GM12878 (cell line): ENCODE measurements at regions not wholly inside any gene's neighbourhood (a gene's known extent, or its start where the extent isn't known, plus 50 kb on each side); places are given as distances from the start of the nearest gene placed in this dataset.

ENCODE experiments used
- ATAC-seq: fragments of 200-7000 bp; cut with Tn5 transposase; 3 replicates; pipeline ENCODE4 v1.9.1; 2020; ENCODE audit warnings: mild to moderate bottlenecking, moderate library complexity
- BruUV-seq: library from RNA; stranded (reverse); fragments of 400-500 nt; replicated peaks from 2 replicates; lab custom pipeline; 2021; lab: Mats Ljungman, UMichigan
- CTCF ChIA-PET: fragments of 300-600 bp; sonication (Branson Sonifier 250); formaldehyde crosslinking; extraction: SDS; loops from one replicate; lab custom pipeline; 2021; ENCODE audit warnings: inconsistent platforms; lab: Yijun Ruan, JAX
- POLR2A ChIA-PET: fragments of 350-600 bp; formaldehyde crosslinking; extraction: SDS; loops from one replicate; lab custom pipeline; 2021; ENCODE audit warnings: inconsistent platforms; lab: Charles Lee
- RAD21 ChIA-PET: fragments of 300-600 bp; sonication (Branson Sonifier 250); formaldehyde crosslinking; loops from one replicate; lab custom pipeline; 2023; ENCODE audit warnings: antibody characterized with exemption; ENCODE audit not compliant: unreplicated experiment; lab: Charles Lee
- SMC1A ChIA-PET: fragments of 300-600 bp; sonication (Branson Sonifier 250); formaldehyde crosslinking; loops from one replicate; lab custom pipeline; 2023; ENCODE audit not compliant: unreplicated experiment, uncharacterized antibody; lab: Charles Lee
- DNase-seq: peaks from one replicate; pipeline ENCODE4 v3.0.0-alpha.2; 2011; ENCODE audit warnings: low read depth, low spot score
- FAIRE-seq: peaks from 3 replicates; lab custom pipeline; 2011; peaks lifted over from hg19 to GRCh38; lab: Jason Lieb, UNC
- H2AFZ ChIP-seq: 2 replicates; pipeline ENCODE4 v1.6.0; 2011; ENCODE audit warnings: low read depth, low read length, control low read depth; ENCODE audit not compliant: control insufficient read depth
- H3K27ac ChIP-seq: 2 replicates; pipeline ENCODE4 v1.5.1; 2011; ENCODE audit warnings: control low read depth; ENCODE audit not compliant: control insufficient read depth, insufficient read depth
- H3K27me3 ChIP-seq, 2 experiments: replicated peaks in 1 of 2; 2 replicates each; pipeline versions ENCODE4 v1.6.0 to v1.6.1; 2011; ENCODE audit warnings: low read length in 1 of 2; ENCODE audit not compliant: control insufficient read depth in 2 of 2, insufficient read depth in 2 of 2
- H3K36me3 ChIP-seq, 2 experiments: 2 replicates each; pipeline ENCODE4 v1.5.1; 2011; ENCODE audit warnings: low read length in 1 of 2; ENCODE audit not compliant: control insufficient read depth in 2 of 2, insufficient read depth in 2 of 2
- H3K4me1 ChIP-seq: 2 replicates; pipeline ENCODE4 v1.6.1; 2011; ENCODE audit warnings: mild to moderate bottlenecking, low read length, moderate library complexity, mixed read lengths; ENCODE audit not compliant: control insufficient read depth, insufficient read depth
- H3K4me2 ChIP-seq: 2 replicates; pipeline ENCODE4 v1.6.0; 2011; ENCODE audit warnings: control low read depth; ENCODE audit not compliant: control insufficient read depth, insufficient read depth
- H3K4me3 ChIP-seq: fragments of 200-600 bp; sonication (generic); 2 replicates; pipeline ENCODE4 v1.5.1; 2016
- H3K79me2 ChIP-seq: 2 replicates; pipeline ENCODE4 v1.6.0; 2011; ENCODE audit warnings: low read length; ENCODE audit not compliant: control insufficient read depth, insufficient read depth
- H3K9ac ChIP-seq: 2 replicates; pipeline ENCODE4 v1.8.0; 2011; ENCODE audit warnings: low read length, control low read depth, mixed read lengths; ENCODE audit not compliant: control insufficient read depth, insufficient read depth
- H3K9me3 ChIP-seq: replicated peaks from 3 replicates; pipeline ENCODE4 v1.5.1; 2011; ENCODE audit warnings: mild to moderate bottlenecking, low read length; ENCODE audit not compliant: control insufficient read depth, insufficient read depth
- H4K20me1 ChIP-seq: 2 replicates; pipeline ENCODE4 v1.6.0; 2011; ENCODE audit not compliant: control insufficient read depth, insufficient read depth
- BRCA1 ChIP-seq: IDR thresholded peaks from 2 replicates; pipeline ENCODE4 v1.6.1; 2011; ENCODE audit warnings: low read depth, low read length, improper control_type of control experiment
- CEBPZ ChIP-seq: fragments of 150-350 bp; IDR thresholded peaks from 2 replicates; pipeline ENCODE4 v1.6.1; 2016; ENCODE audit warnings: low read depth, low read length
- ETV6 ChIP-seq, 2 experiments: fragments of 450-650 bp in 1 of 2; IDR thresholded peaks in 1 of 2; conservative IDR thresholded peaks in 1 of 2; 2 replicates each; pipeline ENCODE4 v1.6.1; 2014; ENCODE audit warnings: antibody characterized with exemption in 1 of 2, borderline replicate concordance in 1 of 2, low read depth in 1 of 2, mild to moderate bottlenecking in 1 of 2, moderate library complexity in 1 of 2
- NFXL1 ChIP-seq: fragments of 450-650 bp; IDR thresholded peaks from 2 replicates; pipeline ENCODE4 v1.6.1; 2017; ENCODE audit warnings: antibody characterized with exemption, mild to moderate bottlenecking, borderline replicate concordance
- NFYB ChIP-seq: IDR thresholded peaks from 2 replicates; pipeline ENCODE4 v1.6.1; 2011; ENCODE audit warnings: low read depth, mild to moderate bottlenecking, low read length, improper control_type of control experiment, moderate library complexity; ENCODE audit not compliant: insufficient read depth
- RB1 ChIP-seq: fragments of 450-650 bp; formaldehyde crosslinking; IDR thresholded peaks from 2 replicates; pipeline ENCODE4 v1.6.1; 2017; ENCODE audit warnings: mild to moderate bottlenecking, borderline replicate concordance
- SPI1 ChIP-seq: IDR thresholded peaks from 2 replicates; pipeline ENCODE4 v1.6.1; 2011; ENCODE audit warnings: low read depth, mild to moderate bottlenecking, low read length, moderate library complexity, borderline replicate concordance; ENCODE audit not compliant: insufficient read depth
- ZNF274 ChIP-seq: IDR thresholded peaks from one replicate; pipeline ENCODE4 v1.8.0; 2011; ENCODE audit not compliant: insufficient read length, insufficient read depth
- WGBS: methylation state at CpG from one replicate; pipeline ENCODE4 v1.1.6; 2016; ENCODE audit warnings: low lambda C conversion rate; ENCODE audit not compliant: insufficient replicate concordance, insufficient coverage; ENCODE audit errors: missing lambda C conversion rate; 5-methylcytosine and 5-hydroxymethylcytosine counted together
- in situ Hi-C: fragments of 300-500 bp; cut with MboI; formaldehyde crosslinking; loops from 9 replicates; pipeline ENCODE4 v1.14.3; 2018; ENCODE audit warnings: mixed read lengths
- intact Hi-C: fragments of 100-400 bp; cut with micrococcal nuclease; formaldehyde crosslinking; loops from one replicate; pipeline ENCODE4 v1.14.2; 2022; ENCODE audit not compliant: unreplicated experiment
- TF ChIP-seq, protein P1 (sequence below): fragments of 450-650 bp; IDR thresholded peaks from 2 replicates; pipeline ENCODE4 v1.6.1; 2017; ENCODE audit warnings: borderline replicate concordance
- TF ChIP-seq, protein P2 (sequence below): fragments of 450-650 bp; formaldehyde crosslinking; IDR thresholded peaks from 2 replicates; pipeline ENCODE4 v1.5.0; 2022; ENCODE audit warnings: mild to moderate bottlenecking, missing genetic modification characterization

DNA sequence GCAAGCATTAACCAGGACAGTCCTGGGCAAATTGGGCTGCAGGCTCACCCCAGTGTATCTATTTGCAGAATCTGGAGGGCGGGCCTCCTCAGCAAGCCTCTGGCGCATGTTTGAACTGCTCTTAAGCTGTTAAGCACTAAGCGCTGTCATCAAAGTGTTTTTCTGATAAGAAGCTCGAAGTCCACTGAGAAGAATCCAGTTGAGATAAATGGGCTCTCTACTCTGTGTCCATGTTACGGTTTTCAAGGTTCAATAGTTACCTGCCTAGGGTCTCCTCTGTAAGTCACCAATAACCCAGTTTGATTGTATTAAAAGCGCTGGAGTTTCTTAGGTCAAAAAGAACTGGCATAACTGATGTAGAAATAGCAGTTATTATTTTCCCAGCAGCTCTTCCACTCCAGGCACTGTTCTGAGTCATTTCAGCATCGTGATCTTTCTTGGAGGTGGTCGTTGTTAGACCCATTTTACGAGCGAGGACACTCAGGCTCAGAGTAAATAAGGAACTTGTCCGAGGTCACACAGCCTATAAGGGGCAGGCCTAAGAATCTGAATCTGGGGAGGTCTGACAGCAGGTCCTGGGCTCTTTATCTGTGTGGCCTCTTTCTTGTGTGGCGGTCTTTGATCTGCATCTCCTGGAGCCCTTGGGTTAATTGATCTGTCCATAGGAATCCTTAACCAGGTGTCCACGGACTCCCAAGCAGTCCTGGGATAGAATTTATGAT, 207.4 kb upstream of the ZNF217 start:
- TF ChIP-seq NFYB (no peak), RB1 (no peak), ZNF274 (no peak), BRCA1 (no peak), CEBPZ (no peak), SPI1 (no peak), NFXL1 (peak; percentile 41), ETV6 (conservative IDR thresholded peaks at IDR 0.05 in 1 of 2, IDR thresholded peaks at IDR 0.05 in 1 of 2; ENCODE audit: borderline replicate concordance in 1 of 2, low read depth in 1 of 2) (peak in 1 of 2 experiments; percentile 86; a peak in 2 of 4 replicates)
- TF ChIP-seq, protein P1, sequence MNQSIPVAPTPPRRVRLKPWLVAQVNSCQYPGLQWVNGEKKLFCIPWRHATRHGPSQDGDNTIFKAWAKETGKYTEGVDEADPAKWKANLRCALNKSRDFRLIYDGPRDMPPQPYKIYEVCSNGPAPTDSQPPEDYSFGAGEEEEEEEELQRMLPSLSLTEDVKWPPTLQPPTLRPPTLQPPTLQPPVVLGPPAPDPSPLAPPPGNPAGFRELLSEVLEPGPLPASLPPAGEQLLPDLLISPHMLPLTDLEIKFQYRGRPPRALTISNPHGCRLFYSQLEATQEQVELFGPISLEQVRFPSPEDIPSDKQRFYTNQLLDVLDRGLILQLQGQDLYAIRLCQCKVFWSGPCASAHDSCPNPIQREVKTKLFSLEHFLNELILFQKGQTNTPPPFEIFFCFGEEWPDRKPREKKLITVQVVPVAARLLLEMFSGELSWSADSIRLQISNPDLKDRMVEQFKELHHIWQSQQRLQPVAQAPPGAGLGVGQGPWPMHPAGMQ = no peak
- TF ChIP-seq, protein P2, sequence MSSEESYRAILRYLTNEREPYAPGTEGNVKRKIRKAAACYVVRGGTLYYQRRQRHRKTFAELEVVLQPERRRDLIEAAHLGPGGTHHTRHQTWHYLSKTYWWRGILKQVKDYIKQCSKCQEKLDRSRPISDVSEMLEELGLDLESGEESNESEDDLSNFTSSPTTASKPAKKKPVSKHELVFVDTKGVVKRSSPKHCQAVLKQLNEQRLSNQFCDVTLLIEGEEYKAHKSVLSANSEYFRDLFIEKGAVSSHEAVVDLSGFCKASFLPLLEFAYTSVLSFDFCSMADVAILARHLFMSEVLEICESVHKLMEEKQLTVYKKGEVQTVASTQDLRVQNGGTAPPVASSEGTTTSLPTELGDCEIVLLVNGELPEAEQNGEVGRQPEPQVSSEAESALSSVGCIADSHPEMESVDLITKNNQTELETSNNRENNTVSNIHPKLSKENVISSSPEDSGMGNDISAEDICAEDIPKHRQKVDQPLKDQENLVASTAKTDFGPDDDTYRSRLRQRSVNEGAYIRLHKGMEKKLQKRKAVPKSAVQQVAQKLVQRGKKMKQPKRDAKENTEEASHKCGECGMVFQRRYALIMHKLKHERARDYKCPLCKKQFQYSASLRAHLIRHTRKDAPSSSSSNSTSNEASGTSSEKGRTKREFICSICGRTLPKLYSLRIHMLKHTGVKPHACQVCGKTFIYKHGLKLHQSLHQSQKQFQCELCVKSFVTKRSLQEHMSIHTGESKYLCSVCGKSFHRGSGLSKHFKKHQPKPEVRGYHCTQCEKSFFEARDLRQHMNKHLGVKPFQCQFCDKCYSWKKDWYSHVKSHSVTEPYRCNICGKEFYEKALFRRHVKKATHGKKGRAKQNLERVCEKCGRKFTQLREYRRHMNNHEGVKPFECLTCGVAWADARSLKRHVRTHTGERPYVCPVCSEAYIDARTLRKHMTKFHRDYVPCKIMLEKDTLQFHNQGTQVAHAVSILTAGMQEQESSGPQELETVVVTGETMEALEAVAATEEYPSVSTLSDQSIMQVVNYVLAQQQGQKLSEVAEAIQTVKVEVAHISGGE (CRISPR knock-in tag) = no peak
- TF ChIP-seq, all 136 proteins: peak for 2
- no peaks in the 10 kb centered on the region for H3K9me3 ChIP-seq
- H3K27ac ChIP-seq = no peak overlapping the region
- no peak for ATAC-seq
- no peaks in the 10 kb centered on the region for H3K27me3 ChIP-seq
- no peaks in the 10 kb centered on the region for H3K36me3 ChIP-seq
- H4K20me1 ChIP-seq = no peaks in the 10 kb centered on the region
- RAD21 ChIA-PET = no interaction called here
- FAIRE-seq = no peak
- H2AFZ ChIP-seq = no peak overlapping the region
- CTCF ChIA-PET = no interaction called here
- H3K4me1 ChIP-seq = no peaks in the 10 kb centered on the region
- no TSS peak for BruUV-seq
- H3K4me2 ChIP-seq = no peak overlapping the region
- no peak overlapping the region for H3K9ac ChIP-seq
- in situ Hi-C loops (no loop called here), intact Hi-C loops (no loop called here)
- no peak overlapping the region for H3K4me3 ChIP-seq
- WGBS = 58% methylated on average over 13 of the region's 13 CpGs
- POLR2A ChIA-PET = interaction anchor here (0.5 kb wide), 1 partner anchor 139 kb away, joined by 3 read pairs; no protein-coding TSS in a partner anchor
- no peak for DNase-seq
- SMC1A ChIA-PET = interaction anchor here (1.1 kb wide), 1 partner anchor 26 kb away, joined by 3 read pairs; no protein-coding TSS in a partner anchor
- no peaks in the 10 kb centered on the region for H3K79me2 ChIP-seq
